ENCODE measurements at regions not wholly inside any gene's neighbourhood (a gene's known extent, or its start where the extent isn't known, plus 50 kb on each side); places are given as distances from the start of the nearest gene placed in this dataset.

- TF ChIP-seq POLR2A (IDR thresholded peaks at IDR 0.05), result no peak
- no peak for TF ChIP-seq EP300 (IDR thresholded peaks at IDR 0.05; ENCODE audit: low read depth)
These were observed 147.2 kb downstream of the ETAA1 start for GRCh38 chr2:67544286-67544685.

Data from transverse colon (tissue), 1 donor.